OCI-LY1 (cell line): ENCODE measurements at regions not wholly inside any gene's neighbourhood (a gene's known extent, or its start where the extent isn't known, plus 50 kb on each side); places are given as distances from the start of the nearest gene placed in this dataset.

Experiments used
- CTCF ChIP-seq: fragments of 200-600 bp; sonication (generic), shearing (Covaris generic); IDR thresholded peaks from 2 replicates; pipeline ENCODE4 v1.5.1; 2017; ENCODE audit warnings: mild to moderate bottlenecking, antibody characterized with exemption, low read length, moderate library complexity, mixed read lengths
- EZH2 ChIP-seq: fragments of 200-600 bp; sonication (generic), shearing (Covaris generic); IDR thresholded peaks from 2 replicates; pipeline ENCODE4 v1.8.0; 2017; ENCODE audit warnings: borderline replicate concordance, mixed run types, mild to moderate bottlenecking, antibody characterized with exemption, low read length, moderate library complexity, mixed read lengths

GRCh38 chr20:48276021-48276342 is 490.7 kb upstream of the SULF2 start:
- no peak for TF ChIP-seq CTCF
- TF ChIP-seq EZH2: no peak
